ENCODE measurements at regions not wholly inside any gene's neighbourhood (a gene's known extent, or its start where the extent isn't known, plus 50 kb on each side); places are given as distances from the start of the nearest gene placed in this dataset.

DNA sequence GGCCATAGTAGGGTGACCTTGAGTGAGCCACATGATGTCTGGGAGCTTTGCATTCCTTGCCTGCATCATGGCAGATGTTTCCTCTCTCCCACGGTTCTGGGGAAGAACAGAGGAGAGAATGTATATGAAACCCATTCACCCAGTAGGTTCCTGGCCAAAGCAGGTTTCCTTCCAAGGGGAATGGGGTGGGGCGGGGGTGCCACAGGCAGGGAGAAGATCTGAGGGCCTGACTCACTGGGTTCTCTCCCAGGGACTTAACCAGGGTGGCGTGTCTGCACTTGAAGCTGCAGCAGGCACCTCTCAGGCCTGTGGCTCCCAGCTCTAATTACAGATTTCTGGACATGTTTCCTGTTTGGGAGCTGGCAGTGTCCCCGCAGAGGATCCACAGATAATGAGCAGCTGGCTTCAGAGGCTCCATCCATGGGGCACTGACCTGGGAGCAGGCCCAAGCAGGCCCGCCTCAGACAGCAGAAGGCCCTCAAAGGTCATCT is 50.2 kb upstream of the ZMIZ1 start:
- no peaks in the 10 kb centered on the region for H3K27me3 ChIP-seq
- no peak overlapping the region for H3K4me3 ChIP-seq
- H3K9me3 ChIP-seq, result peaks cover 4% of the 10 kb centered on the region; the same call in 1 of the 2 replicates
- no peaks in the 10 kb centered on the region for H3K36me3 ChIP-seq
- DNase-seq, result peak; percentile 95
